NOMO-1 treated with DMSO at 0.1 percent for 48 hours (cell line): ENCODE measurements at regions not wholly inside any gene's neighbourhood (a gene's known extent, or its start where the extent isn't known, plus 50 kb on each side); places are given as distances from the start of the nearest gene placed in this dataset.

Experiments
- DNase-seq: peaks from one replicate; lab custom pipeline; 2025; ENCODE audit not compliant: unreplicated experiment; lab: John Stamatoyannopoulos, UW

GRCh38 chr7:41834805-41835694, 132.2 kb upstream of the INHBA start:
- DNase-seq, result no peak

- DNase-seq, result no peak
Observed at GRCh38 chr7:41832941-41833340, 130.1 kb upstream of the INHBA start.

GRCh38 chr7:41830271-41830670, 127.4 kb upstream of the INHBA start:
- no peak for DNase-seq

- DNase-seq, result no peak
Observed at GRCh38 chr7:41828911-41829310, 126.0 kb upstream of the INHBA start.

GRCh38 chr7:41826641-41827040, 123.8 kb upstream of the INHBA start:
- DNase-seq, result no peak

GRCh38 chr7:41825927-41826480, 123.1 kb upstream of the INHBA start:
- DNase-seq, result no peak

- peak; percentile 22 for DNase-seq
Observed at GRCh38 chr7:41824284-41824683, 121.4 kb upstream of the INHBA start.

GRCh38 chr7:41822259-41822817, 119.4 kb upstream of the INHBA start:
- DNase-seq, result no peak

- no peak for DNase-seq
Observed at GRCh38 chr7:41821521-41822213, 118.8 kb upstream of the INHBA start.

GRCh38 chr7:41820111-41820671, 117.3 kb upstream of the INHBA start:
- DNase-seq, result no peak

GRCh38 chr7:41819645-41820044, 116.8 kb upstream of the INHBA start:
- DNase-seq, result no peak

GRCh38 chr7:41818765-41819398, 116.0 kb upstream of the INHBA start:
- no peak for DNase-seq

GRCh38 chr7:41817386-41817785, 114.5 kb upstream of the INHBA start:
- peak; percentile 38 for DNase-seq

- peak; percentile 83 for DNase-seq
Observed at GRCh38 chr7:41816111-41816510, 113.2 kb upstream of the INHBA start.

- DNase-seq, result no peak
Observed at GRCh38 chr7:41814888-41815287, 112.0 kb upstream of the INHBA start.

- DNase-seq, result no peak
Observed at GRCh38 chr7:41813286-41813685, 110.4 kb upstream of the INHBA start.

- no peak for DNase-seq
Observed at GRCh38 chr7:41811941-41812340, 109.1 kb upstream of the INHBA start.

- no peak for DNase-seq
Observed at GRCh38 chr7:41809940-41810576, 107.2 kb upstream of the INHBA start.

- DNase-seq, result no peak
Observed at GRCh38 chr7:41809529-41809939, 106.6 kb upstream of the INHBA start.

- DNase-seq, result no peak
Observed at GRCh38 chr7:41809116-41809515, 106.2 kb upstream of the INHBA start.
